ENCODE measurements at regions not wholly inside any gene's neighbourhood (a gene's known extent, or its start where the extent isn't known, plus 50 kb on each side); places are given as distances from the start of the nearest gene placed in this dataset.

DNA sequence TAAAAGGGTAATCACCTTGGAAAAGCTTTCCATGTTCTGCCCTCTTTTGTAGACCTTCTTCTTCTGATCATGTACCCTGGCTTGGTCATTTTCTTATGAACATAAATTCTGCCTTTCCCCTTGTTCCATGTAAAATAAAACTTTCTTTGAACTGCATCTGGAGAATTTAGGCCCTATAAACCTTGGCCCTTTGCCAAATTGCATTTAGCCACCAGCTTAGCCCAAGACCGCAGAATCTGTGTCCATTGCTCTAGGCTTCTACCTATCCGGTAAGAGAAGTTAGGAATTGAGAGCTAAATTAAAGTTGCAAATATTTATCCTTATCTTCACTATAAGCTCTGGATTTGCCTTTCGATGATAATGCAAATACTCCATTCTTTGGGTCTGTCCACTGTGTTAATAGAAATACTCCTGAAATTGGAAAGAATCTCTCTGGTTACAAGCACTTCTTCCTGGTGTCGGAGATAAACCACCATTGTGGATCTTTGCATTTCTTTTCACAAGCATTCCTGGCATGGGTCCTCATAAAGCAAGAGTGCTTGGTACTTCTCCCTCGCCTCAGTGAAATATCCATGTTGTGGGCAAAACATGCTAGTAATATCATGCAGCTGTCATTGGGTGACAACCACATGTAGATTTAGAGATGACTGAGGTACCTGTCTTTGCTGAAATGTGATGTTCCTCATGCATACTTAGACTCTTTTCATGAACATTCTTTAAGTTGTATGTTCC is 698.0 kb upstream of the WWC1 start:
- no peak overlapping the region for H3K9ac ChIP-seq (ENCODE audit: low read length in 2 of 2)
- no peak overlapping the region for H3K27ac ChIP-seq (ENCODE audit: low read length)
- no peaks in the 10 kb centered on the region for H3K9me3 ChIP-seq (ENCODE audit: control insufficient read depth in 2 of 2, low read length in 2 of 2)
- H3K4me3 ChIP-seq (ENCODE audit: low read length in 2 of 2), result no peak overlapping the region
- no peaks in the 10 kb centered on the region for H3K27me3 ChIP-seq (ENCODE audit: control insufficient read depth in 1 of 2, insufficient read depth in 2 of 2, low read length in 2 of 2)
- H3K36me3 ChIP-seq (ENCODE audit: control insufficient read depth in 2 of 2, insufficient read depth in 2 of 2, low read length in 2 of 2), result no peaks in the 10 kb centered on the region
- no peaks in the 10 kb centered on the region for H3K4me1 ChIP-seq (ENCODE audit: control insufficient read depth, insufficient read depth, low read length)

DNA sequence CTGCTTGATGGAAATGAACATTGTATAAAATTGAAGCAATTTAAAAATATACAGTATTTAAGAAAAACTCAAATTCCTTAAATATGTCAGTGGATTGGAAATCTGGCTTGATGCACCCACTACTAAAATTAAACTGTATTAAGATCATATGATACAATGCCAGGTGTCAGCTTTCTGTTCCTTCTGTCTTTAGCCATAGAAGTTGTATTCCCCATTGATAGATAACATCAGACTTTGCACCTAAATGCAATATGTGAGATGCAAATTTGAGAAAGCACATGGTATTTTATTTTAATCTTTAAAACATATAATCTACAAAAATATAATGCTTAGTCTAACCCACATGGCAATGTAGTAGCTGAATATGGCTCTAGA is 697.4 kb upstream of the WWC1 start:
- Histone ChIP-seq H3K9me3 (ENCODE audit: control insufficient read depth in 2 of 2, low read length in 2 of 2) (no peaks in the 10 kb centered on the region), H3K9ac (ENCODE audit: low read length in 2 of 2) (no peak overlapping the region), H3K27ac (ENCODE audit: low read length) (no peak overlapping the region), H3K4me3 (ENCODE audit: low read length in 2 of 2) (no peak overlapping the region), H3K4me1 (ENCODE audit: control insufficient read depth, insufficient read depth, low read length) (no peaks in the 10 kb centered on the region), H3K27me3 (ENCODE audit: control insufficient read depth in 1 of 2, insufficient read depth in 2 of 2, low read length in 2 of 2) (no peaks in the 10 kb centered on the region), H3K36me3 (ENCODE audit: control insufficient read depth in 2 of 2, insufficient read depth in 2 of 2, low read length in 2 of 2) (no peaks in the 10 kb centered on the region)

DNA sequence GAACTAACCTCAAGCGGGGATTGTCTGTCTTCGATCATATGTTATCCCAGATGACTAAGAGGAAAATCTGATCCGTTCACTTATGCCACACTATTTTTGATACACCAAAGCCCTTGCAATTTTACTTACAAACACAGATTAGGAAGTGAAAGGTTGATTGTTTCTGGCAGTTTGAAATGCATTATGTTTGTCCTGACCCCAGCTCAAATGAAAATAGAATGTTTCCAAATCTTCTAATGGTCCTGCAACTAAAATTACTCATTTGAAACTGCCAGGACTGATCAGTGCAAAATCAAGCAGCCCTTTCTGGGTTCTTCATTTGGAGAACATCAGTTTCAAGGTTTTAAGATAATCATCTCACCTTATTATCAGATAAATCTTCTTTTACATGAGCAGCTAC is 696.7 kb upstream of the WWC1 start:
- H3K9ac ChIP-seq (ENCODE audit: low read length in 2 of 2), result no peak overlapping the region
- no peak overlapping the region for H3K27ac ChIP-seq (ENCODE audit: low read length)
- no peaks in the 10 kb centered on the region for H3K9me3 ChIP-seq (ENCODE audit: control insufficient read depth in 2 of 2, low read length in 2 of 2)
- H3K4me1 ChIP-seq (ENCODE audit: control insufficient read depth, insufficient read depth, low read length), result no peaks in the 10 kb centered on the region
- H3K27me3 ChIP-seq (ENCODE audit: control insufficient read depth in 1 of 2, insufficient read depth in 2 of 2, low read length in 2 of 2), result no peaks in the 10 kb centered on the region
- H3K4me3 ChIP-seq (ENCODE audit: low read length in 2 of 2), result no peak overlapping the region
- H3K36me3 ChIP-seq (ENCODE audit: control insufficient read depth in 2 of 2, insufficient read depth in 2 of 2, low read length in 2 of 2), result no peaks in the 10 kb centered on the region

DNA sequence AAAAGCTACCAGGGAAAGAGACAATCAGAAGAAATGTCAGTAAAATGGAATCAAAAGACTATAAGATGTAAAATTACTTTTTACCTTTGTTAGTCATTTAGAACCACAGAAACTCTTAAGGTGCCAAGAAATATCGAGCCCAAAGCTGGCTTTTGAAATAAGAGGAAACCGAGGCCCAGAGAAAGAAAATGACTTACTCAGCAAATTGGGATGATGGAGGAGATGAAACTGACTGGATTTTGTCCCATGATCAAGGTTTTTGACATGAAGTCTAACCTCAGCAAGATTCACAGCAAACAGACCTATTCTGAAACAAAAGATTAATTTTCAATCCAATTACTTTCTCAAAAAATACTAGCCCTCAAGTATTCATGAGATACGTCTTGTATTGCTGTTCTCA is 696.2 kb upstream of the WWC1 start:
- H3K9me3 ChIP-seq (ENCODE audit: control insufficient read depth in 2 of 2, low read length in 2 of 2), result no peaks in the 10 kb centered on the region
- H3K36me3 ChIP-seq (ENCODE audit: control insufficient read depth in 2 of 2, insufficient read depth in 2 of 2, low read length in 2 of 2), result no peaks in the 10 kb centered on the region
- no peak overlapping the region for H3K9ac ChIP-seq (ENCODE audit: low read length in 2 of 2)
- no peaks in the 10 kb centered on the region for H3K27me3 ChIP-seq (ENCODE audit: control insufficient read depth in 1 of 2, insufficient read depth in 2 of 2, low read length in 2 of 2)
- H3K4me3 ChIP-seq (ENCODE audit: low read length in 2 of 2), result no peak overlapping the region
- no peak overlapping the region for H3K27ac ChIP-seq (ENCODE audit: low read length)
- no peaks in the 10 kb centered on the region for H3K4me1 ChIP-seq (ENCODE audit: control insufficient read depth, insufficient read depth, low read length)

DNA sequence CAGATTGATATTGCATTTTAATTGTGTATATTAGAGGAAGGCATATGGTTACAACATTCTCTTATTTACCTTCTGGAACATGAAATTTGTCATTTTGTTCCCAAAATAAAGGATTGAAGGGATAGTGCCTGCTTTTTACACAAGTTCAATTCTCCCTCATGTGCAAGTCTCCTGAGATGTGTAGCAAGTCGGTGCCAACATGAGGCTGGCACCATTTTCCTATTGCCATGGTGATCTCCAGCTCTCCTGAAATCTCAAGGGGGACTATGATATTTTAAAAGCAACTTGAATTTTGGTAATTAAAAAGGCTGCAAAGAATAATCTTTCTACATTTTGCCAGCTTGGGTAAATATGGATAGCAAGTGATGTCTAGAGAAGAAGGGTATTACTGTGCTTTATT is 693.3 kb upstream of the WWC1 start:
- no peak overlapping the region for H3K9ac ChIP-seq (ENCODE audit: low read length in 2 of 2)
- no peak overlapping the region for H3K27ac ChIP-seq (ENCODE audit: low read length)
- H3K36me3 ChIP-seq (ENCODE audit: control insufficient read depth in 2 of 2, insufficient read depth in 2 of 2, low read length in 2 of 2), result no peaks in the 10 kb centered on the region
- no peak overlapping the region for H3K4me3 ChIP-seq (ENCODE audit: low read length in 2 of 2)
- H3K9me3 ChIP-seq (ENCODE audit: control insufficient read depth in 2 of 2, low read length in 2 of 2), result no peaks in the 10 kb centered on the region
- no peaks in the 10 kb centered on the region for H3K27me3 ChIP-seq (ENCODE audit: control insufficient read depth in 1 of 2, insufficient read depth in 2 of 2, low read length in 2 of 2)
- H3K4me1 ChIP-seq (ENCODE audit: control insufficient read depth, insufficient read depth, low read length), result no peaks in the 10 kb centered on the region

DNA sequence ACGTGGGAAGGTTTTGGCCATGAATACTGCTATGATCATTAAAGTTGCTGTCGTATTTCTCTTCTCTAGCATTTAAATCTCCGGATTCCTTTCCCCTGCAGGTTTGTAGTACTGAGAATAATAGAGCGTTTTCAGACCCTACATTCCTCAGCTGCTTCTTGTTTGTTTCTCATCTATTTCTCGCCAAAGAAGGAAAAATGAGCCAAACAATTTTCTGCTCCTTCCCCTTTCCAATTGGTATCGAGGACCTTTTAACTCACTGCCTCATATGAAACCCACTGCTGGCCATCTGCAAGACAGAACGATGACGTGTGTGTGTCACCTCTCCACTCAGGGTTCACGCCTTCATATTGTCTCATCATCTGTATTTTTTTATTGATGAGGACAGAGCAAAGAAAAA is 689.4 kb upstream of the WWC1 start:
- Histone ChIP-seq H3K27me3 (ENCODE audit: control insufficient read depth in 1 of 2, insufficient read depth in 2 of 2, low read length in 2 of 2) (no peaks in the 10 kb centered on the region), H3K27ac (ENCODE audit: low read length) (no peak overlapping the region), H3K9me3 (ENCODE audit: control insufficient read depth in 2 of 2, low read length in 2 of 2) (no peaks in the 10 kb centered on the region), H3K4me1 (ENCODE audit: control insufficient read depth, insufficient read depth, low read length) (no peaks in the 10 kb centered on the region), H3K4me3 (ENCODE audit: low read length in 2 of 2) (no peak overlapping the region), H3K9ac (ENCODE audit: low read length in 2 of 2) (no peak overlapping the region), H3K36me3 (ENCODE audit: control insufficient read depth in 2 of 2, insufficient read depth in 2 of 2, low read length in 2 of 2) (no peaks in the 10 kb centered on the region)

DNA sequence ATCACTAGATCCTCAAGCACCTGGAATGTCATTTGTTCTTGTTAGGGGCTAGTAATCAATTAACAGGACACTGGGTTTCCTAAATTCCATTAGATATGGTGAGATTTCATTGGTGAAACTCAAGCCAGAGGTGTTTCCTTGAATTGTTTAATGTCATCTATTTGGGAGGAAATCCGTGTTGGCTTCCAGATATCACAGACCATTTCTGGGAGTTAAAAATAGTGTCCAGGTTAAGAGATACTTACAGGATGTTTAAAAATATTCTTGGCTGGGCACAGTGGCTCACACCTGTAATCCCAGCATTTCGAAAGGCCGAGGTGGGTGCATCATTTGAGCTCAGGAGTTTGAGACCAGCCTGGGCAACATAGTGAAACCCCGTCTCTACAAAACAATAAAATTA is 688.3 kb upstream of the WWC1 start:
- Histone ChIP-seq H3K27me3 (ENCODE audit: control insufficient read depth in 1 of 2, insufficient read depth in 2 of 2, low read length in 2 of 2) (no peaks in the 10 kb centered on the region), H3K4me1 (ENCODE audit: control insufficient read depth, insufficient read depth, low read length) (no peaks in the 10 kb centered on the region), H3K36me3 (ENCODE audit: control insufficient read depth in 2 of 2, insufficient read depth in 2 of 2, low read length in 2 of 2) (no peaks in the 10 kb centered on the region), H3K9me3 (ENCODE audit: control insufficient read depth in 2 of 2, low read length in 2 of 2) (no peaks in the 10 kb centered on the region), H3K9ac (ENCODE audit: low read length in 2 of 2) (no peak overlapping the region), H3K27ac (ENCODE audit: low read length) (no peak overlapping the region), H3K4me3 (ENCODE audit: low read length in 2 of 2) (no peak overlapping the region)

DNA sequence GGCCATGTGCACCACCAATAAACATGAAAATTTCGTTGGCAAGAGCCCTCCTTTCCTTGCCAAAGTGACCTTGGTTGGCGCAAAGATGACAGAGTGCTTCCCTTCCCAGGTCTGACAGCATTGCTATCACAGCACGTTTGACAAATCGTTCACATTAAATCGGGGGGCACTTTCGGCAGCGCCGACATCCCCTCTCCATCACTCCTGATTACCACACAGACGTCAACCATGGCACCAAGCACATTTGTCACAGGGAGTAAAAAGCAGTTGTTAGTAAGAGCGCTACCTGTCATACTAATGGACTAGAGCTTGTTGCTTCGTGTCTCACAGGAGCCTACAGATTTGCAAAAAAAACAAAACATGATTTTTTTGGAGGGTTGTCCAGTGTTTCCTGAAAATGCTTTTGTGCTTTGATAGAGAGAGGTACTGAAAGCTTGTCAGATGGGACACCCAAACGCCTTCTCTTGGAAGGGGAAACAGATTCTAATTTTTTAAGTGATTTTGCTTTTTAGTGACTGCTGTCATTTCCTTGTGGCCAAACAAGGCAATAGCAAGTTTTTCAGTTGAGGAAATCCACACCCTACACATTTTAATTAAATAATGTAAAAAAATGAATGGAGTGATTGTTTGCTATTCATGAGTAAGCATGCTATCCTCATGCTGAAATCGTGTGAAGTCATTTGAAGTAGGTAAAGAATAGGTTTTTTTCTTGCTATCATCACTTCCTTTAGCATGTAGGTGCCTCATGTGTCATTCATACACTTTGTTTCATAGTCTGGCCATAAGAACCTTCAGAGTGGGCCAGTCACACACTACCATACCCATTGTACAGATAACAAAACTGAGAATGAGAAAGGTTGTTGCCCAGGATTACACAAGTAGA is 682.8 kb upstream of the WWC1 start:
- no peak overlapping the region for H3K27ac ChIP-seq (ENCODE audit: low read length)

DNA sequence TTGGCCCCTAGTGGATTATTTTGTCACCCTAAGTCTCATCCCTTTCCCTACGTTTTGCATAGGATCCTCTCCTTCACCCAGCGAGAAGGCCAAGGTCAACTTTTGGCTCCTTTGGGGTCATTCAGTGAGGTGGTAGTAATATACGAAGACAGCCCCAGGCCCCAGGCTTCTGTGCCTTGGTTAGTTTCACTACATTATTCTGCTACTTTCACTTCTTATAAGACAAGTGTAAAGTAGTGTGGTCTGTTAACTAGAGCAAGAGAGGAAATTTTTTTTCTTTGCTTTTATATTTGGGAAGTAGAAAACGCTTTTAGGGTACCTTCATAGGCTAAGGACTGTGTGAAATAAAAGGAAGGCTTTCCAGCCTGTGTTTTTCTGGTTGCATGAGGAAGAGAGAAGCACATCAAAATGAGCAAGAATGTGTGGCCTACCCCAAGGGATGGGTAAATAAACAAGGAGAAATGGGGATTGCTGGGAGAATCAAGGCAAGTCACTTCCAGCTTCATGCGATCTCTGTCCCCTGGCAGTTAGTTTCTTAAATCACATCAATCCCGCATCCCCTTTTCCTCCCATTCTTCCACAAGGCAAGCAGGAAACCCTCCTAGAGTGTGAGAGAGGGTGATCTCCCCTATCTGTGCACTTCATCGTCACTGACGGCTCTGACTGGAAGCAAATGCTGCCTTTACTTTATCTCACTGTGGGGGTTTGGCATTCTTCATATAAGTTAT is 677.0 kb upstream of the WWC1 start:
- Histone ChIP-seq H3K27me3 (ENCODE audit: control insufficient read depth in 1 of 2, insufficient read depth in 2 of 2, low read length in 2 of 2) (no peaks in the 10 kb centered on the region), H3K4me3 (ENCODE audit: low read length in 2 of 2) (no peak overlapping the region), H3K36me3 (ENCODE audit: control insufficient read depth in 2 of 2, insufficient read depth in 2 of 2, low read length in 2 of 2) (no peaks in the 10 kb centered on the region), H3K9ac (ENCODE audit: low read length in 2 of 2) (no peak overlapping the region), H3K27ac (ENCODE audit: low read length) (no peak overlapping the region), H3K4me1 (ENCODE audit: control insufficient read depth, insufficient read depth, low read length) (no peaks in the 10 kb centered on the region), H3K9me3 (ENCODE audit: control insufficient read depth in 2 of 2, low read length in 2 of 2) (no peaks in the 10 kb centered on the region)

More for the DNA sequence above, 682.8 kb upstream of the WWC1 start:
- Histone ChIP-seq H3K4me3 (ENCODE audit: low read length in 2 of 2) (no peak overlapping the region), H3K27me3 (ENCODE audit: control insufficient read depth in 1 of 2, insufficient read depth in 2 of 2, low read length in 2 of 2) (no peaks in the 10 kb centered on the region), H3K4me1 (ENCODE audit: control insufficient read depth, insufficient read depth, low read length) (no peaks in the 10 kb centered on the region), H3K9me3 (ENCODE audit: control insufficient read depth in 2 of 2, low read length in 2 of 2) (no peaks in the 10 kb centered on the region), H3K36me3 (ENCODE audit: control insufficient read depth in 2 of 2, insufficient read depth in 2 of 2, low read length in 2 of 2) (no peaks in the 10 kb centered on the region), H3K9ac (ENCODE audit: low read length in 2 of 2) (no peak overlapping the region)

DNA sequence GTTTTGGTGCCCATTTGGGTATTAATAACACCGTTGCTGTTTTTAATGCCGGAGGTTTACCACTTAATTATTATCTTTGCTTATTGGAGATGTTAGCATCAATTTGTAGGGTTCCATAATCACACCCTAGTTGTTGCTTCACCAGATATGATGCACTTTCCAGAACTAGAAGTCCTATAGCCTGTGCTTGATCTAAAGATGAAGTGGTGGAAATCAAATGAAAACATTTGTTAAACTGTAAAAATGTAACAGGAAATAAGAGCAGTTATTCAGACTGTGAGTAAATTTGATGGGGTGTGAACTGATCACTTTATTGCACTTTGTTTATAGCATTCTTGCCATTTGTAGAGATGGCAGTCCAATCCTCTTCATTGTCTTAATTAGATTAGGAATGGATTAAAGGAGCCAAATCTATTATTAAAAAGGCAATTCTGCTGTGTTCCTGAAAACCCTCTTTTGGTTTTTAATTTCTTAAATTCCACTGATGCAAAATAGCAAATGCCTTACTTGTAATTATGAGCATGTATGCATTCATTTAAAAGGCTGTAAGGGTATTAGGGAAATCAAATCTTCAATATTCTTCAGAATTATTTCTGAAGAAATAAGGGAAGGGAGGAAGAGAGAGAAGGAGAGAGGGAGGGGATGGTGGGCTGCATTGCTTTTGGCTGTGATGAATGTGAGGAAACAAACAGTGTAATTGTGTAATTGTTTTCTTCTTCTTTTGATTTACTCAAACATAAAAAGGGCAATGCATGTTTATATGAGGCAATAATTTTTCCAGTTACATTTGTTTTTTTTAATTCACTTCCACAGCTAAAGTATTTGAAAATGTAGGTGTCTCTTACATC is 675.2 kb upstream of the WWC1 start:
- Histone ChIP-seq H3K9me3 (ENCODE audit: control insufficient read depth in 2 of 2, low read length in 2 of 2) (no peaks in the 10 kb centered on the region), H3K27ac (ENCODE audit: low read length) (no peak overlapping the region), H3K9ac (ENCODE audit: low read length in 2 of 2) (no peak overlapping the region), H3K4me3 (ENCODE audit: low read length in 2 of 2) (no peak overlapping the region), H3K4me1 (ENCODE audit: control insufficient read depth, insufficient read depth, low read length) (no peaks in the 10 kb centered on the region), H3K27me3 (ENCODE audit: control insufficient read depth in 1 of 2, insufficient read depth in 2 of 2, low read length in 2 of 2) (no peaks in the 10 kb centered on the region), H3K36me3 (ENCODE audit: control insufficient read depth in 2 of 2, insufficient read depth in 2 of 2, low read length in 2 of 2) (no peaks in the 10 kb centered on the region)

Measured in stomach smooth muscle (tissue), 2 donors.